ENCODE measurements at regions not wholly inside any gene's neighbourhood (a gene's known extent, or its start where the extent isn't known, plus 50 kb on each side); places are given as distances from the start of the nearest gene placed in this dataset.

DNA sequence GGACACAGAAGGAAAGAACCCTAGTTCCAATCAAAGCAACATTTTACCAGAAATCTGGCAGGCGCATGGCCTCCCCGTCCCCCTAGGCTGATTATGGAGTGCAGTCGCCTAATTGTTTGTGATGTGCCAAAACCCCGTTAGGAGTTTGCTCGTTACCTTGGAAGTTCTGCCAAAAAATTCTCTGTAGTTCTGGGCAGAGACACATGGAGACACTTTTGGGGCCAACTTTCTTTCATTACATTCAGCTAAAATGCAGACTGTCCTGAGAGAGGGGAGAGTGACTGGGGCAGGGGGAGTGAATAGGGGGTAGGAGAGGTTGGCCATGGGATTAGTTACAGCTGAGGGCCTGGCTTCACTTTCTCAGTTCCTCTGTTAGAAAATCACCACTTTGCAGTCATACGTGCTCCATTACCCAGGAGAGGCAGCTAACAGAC is 158.0 kb upstream of the NPVF start:
- TF ChIP-seq, protein P1, sequence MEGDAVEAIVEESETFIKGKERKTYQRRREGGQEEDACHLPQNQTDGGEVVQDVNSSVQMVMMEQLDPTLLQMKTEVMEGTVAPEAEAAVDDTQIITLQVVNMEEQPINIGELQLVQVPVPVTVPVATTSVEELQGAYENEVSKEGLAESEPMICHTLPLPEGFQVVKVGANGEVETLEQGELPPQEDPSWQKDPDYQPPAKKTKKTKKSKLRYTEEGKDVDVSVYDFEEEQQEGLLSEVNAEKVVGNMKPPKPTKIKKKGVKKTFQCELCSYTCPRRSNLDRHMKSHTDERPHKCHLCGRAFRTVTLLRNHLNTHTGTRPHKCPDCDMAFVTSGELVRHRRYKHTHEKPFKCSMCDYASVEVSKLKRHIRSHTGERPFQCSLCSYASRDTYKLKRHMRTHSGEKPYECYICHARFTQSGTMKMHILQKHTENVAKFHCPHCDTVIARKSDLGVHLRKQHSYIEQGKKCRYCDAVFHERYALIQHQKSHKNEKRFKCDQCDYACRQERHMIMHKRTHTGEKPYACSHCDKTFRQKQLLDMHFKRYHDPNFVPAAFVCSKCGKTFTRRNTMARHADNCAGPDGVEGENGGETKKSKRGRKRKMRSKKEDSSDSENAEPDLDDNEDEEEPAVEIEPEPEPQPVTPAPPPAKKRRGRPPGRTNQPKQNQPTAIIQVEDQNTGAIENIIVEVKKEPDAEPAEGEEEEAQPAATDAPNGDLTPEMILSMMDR (conservative IDR thresholded peaks at IDR 0.05; ENCODE audit: low read depth, low read length): no peak
- TF ChIP-seq EZH2 (IDR thresholded peaks at IDR 0.05; ENCODE audit: borderline replicate concordance, low read depth, low read length, poor library complexity, severe bottlenecking): no peak
